Upper lobe of right lung (tissue), 1 donor: ENCODE measurements at regions not wholly inside any gene's neighbourhood (a gene's known extent, or its start where the extent isn't known, plus 50 kb on each side); places are given as distances from the start of the nearest gene placed in this dataset.

Source experiments
- ATAC-seq: fragments of 200-7000 bp; cut with Tn5 transposase; one replicate; pipeline ENCODE4 v1.9.1; 2020; ENCODE audit warnings: mild to moderate bottlenecking, moderate library complexity
- DNase-seq: peaks from one replicate; pipeline ENCODE4 v3.0.0-alpha.2; 2020
- H3K27ac ChIP-seq: fragments of 200-600 bp; one replicate; pipeline ENCODE4 v1.8.0; 2022
- H3K27me3 ChIP-seq: fragments of 200-600 bp; one replicate; pipeline ENCODE4 v1.8.0; 2022; ENCODE audit warnings: mild to moderate bottlenecking
- H3K36me3 ChIP-seq: fragments of 200-600 bp; one replicate; pipeline ENCODE4 v1.8.0; 2022
- H3K4me1 ChIP-seq: fragments of 200-600 bp; one replicate; pipeline ENCODE4 v1.8.0; 2022
- H3K4me3 ChIP-seq: fragments of 200-600 bp; one replicate; pipeline ENCODE4 v1.8.0; 2022; ENCODE audit warnings: mild to moderate bottlenecking
- H3K9me3 ChIP-seq: fragments of 200-600 bp; one replicate; pipeline ENCODE4 v1.8.0; 2022
- CTCF ChIP-seq: fragments of 200-600 bp; IDR thresholded peaks from one replicate; pipeline ENCODE4 v1.8.0; 2022; ENCODE audit warnings: antibody characterized with exemption
- intact Hi-C: fragments of 100-400 bp; cut with DNase I; formaldehyde crosslinking; loops from one replicate; pipeline ENCODE4 v1.11.0; 2022
- donor health status: DM: no; HTN: yes; CAD: no; lungs with severe emphysema.

GRCh38 chr5:67720162-67720772 lies 495.3 kb upstream of the PIK3R1 start:
- no peaks in the 10 kb centered on the region for H3K4me1 ChIP-seq
- intact Hi-C loops: no loop called here
- no peak overlapping the region for H3K27ac ChIP-seq
- TF ChIP-seq CTCF: no peak
- no peaks in the 10 kb centered on the region for H3K27me3 ChIP-seq
- no peaks in the 10 kb centered on the region for H3K36me3 ChIP-seq
- H3K4me3 ChIP-seq: no peak overlapping the region
- no peak for ATAC-seq
- no peaks in the 10 kb centered on the region for H3K9me3 ChIP-seq
- DNase-seq: no peak

GRCh38 chr5:67702008-67702407 lies 505.4 kb upstream of the CD180 start:
- DNase-seq (no peak), ATAC-seq (no peak)
- Histone ChIP-seq H3K36me3 (no peaks in the 10 kb centered on the region), H3K27ac (no peak overlapping the region), H3K27me3 (no peaks in the 10 kb centered on the region), H3K9me3 (no peaks in the 10 kb centered on the region), H3K4me3 (no peak overlapping the region), H3K4me1 (no peaks in the 10 kb centered on the region)
- intact Hi-C loops: no loop called here
- TF ChIP-seq CTCF: no peak

GRCh38 chr5:67699560-67699959 lies 503.0 kb upstream of the CD180 start:
- Histone ChIP-seq H3K27ac (no peak overlapping the region), H3K4me1 (peaks cover 8% of the 10 kb centered on the region), H3K9me3 (no peaks in the 10 kb centered on the region), H3K4me3 (no peak overlapping the region), H3K36me3 (no peaks in the 10 kb centered on the region), H3K27me3 (no peaks in the 10 kb centered on the region)
- ATAC-seq (peak; percentile 35), DNase-seq (no peak)
- no peak for TF ChIP-seq CTCF
- intact Hi-C loops: no loop called here

- intact Hi-C loops: no loop called here
- peaks cover 16% of the 10 kb centered on the region for H3K4me1 ChIP-seq
- H3K27me3 ChIP-seq: no peaks in the 10 kb centered on the region
- no peak for ATAC-seq
- H3K4me3 ChIP-seq: no peak overlapping the region
- H3K27ac ChIP-seq: no peak overlapping the region
- no peak for TF ChIP-seq CTCF
- no peaks in the 10 kb centered on the region for H3K36me3 ChIP-seq
- DNase-seq: no peak
- no peaks in the 10 kb centered on the region for H3K9me3 ChIP-seq
Observed at GRCh38 chr5:67696446-67696845, 499.8 kb upstream of the CD180 start.

- no peak for ATAC-seq
- peak overlapping the region; percentile 61 for H3K27ac ChIP-seq
- TF ChIP-seq CTCF: no peak
- DNase-seq: no peak
- no peaks in the 10 kb centered on the region for H3K36me3 ChIP-seq
- intact Hi-C loops: no loop called here
- H3K27me3 ChIP-seq: no peaks in the 10 kb centered on the region
- no peaks in the 10 kb centered on the region for H3K9me3 ChIP-seq
- H3K4me3 ChIP-seq: no peak overlapping the region
- peaks cover 16% of the 10 kb centered on the region for H3K4me1 ChIP-seq
Observed at GRCh38 chr5:67695369-67695768, 498.8 kb upstream of the CD180 start.

- peak overlapping the region; percentile 61 for H3K27ac ChIP-seq
- intact Hi-C loops: no loop called here
- no peak for DNase-seq
Observed at GRCh38 chr5:67694810-67695191, 498.2 kb upstream of the CD180 start.

More at GRCh38 chr5:67694810-67695191, 498.2 kb upstream of the CD180 start:
- Histone ChIP-seq H3K27me3 (no peaks in the 10 kb centered on the region), H3K36me3 (no peaks in the 10 kb centered on the region), H3K9me3 (no peaks in the 10 kb centered on the region), H3K4me1 (peaks cover 16% of the 10 kb centered on the region), H3K4me3 (no peak overlapping the region)
- no peak for TF ChIP-seq CTCF
- no peak for ATAC-seq
